GM19351 (cell line): ENCODE measurements at regions not wholly inside any gene's neighbourhood (a gene's known extent, or its start where the extent isn't known, plus 50 kb on each side); places are given as distances from the start of the nearest gene placed in this dataset.
"Not testable (repeated sequence)": the region's sequence is repeated elsewhere in the genome, so short reads cannot be mapped to it uniquely, and the experiment has no call there.

Experiments
- ATAC-seq: cut with Tn5 transposase; IDR thresholded peaks from one replicate; pipeline ENCODE4 v1.9.1; 2021; ENCODE audit warnings: mild to moderate bottlenecking, moderate library complexity; ENCODE audit not compliant: unreplicated experiment

GRCh38 chr5:167425161-167425560 lies 866.3 kb upstream of the WWC1 start:
- ATAC-seq: no peak

GRCh38 chr5:167426501-167426900 lies 864.9 kb upstream of the WWC1 start:
- ATAC-seq: no peak

GRCh38 chr5:167427641-167428040 lies 863.8 kb upstream of the WWC1 start:
- not testable (repeated sequence) for ATAC-seq

GRCh38 chr5:167440846-167441245 lies 850.6 kb upstream of the WWC1 start:
- no peak for ATAC-seq

GRCh38 chr5:167442922-167443321 lies 848.5 kb upstream of the WWC1 start:
- no peak for ATAC-seq

- ATAC-seq: no peak
Observed at GRCh38 chr5:167447466-167448375, 843.7 kb upstream of the WWC1 start.

- ATAC-seq: no peak
Observed at GRCh38 chr5:167448376-167448775, 843.1 kb upstream of the WWC1 start.

- ATAC-seq: no peak
Observed at GRCh38 chr5:167451076-167451475, 840.4 kb upstream of the WWC1 start.

GRCh38 chr5:167452136-167452535 lies 839.3 kb upstream of the WWC1 start:
- ATAC-seq: no peak

- no peak for ATAC-seq
Observed at GRCh38 chr5:167453246-167454030, 838.0 kb upstream of the WWC1 start.

- ATAC-seq: no peak
Observed at GRCh38 chr5:167458412-167458811, 833.0 kb upstream of the WWC1 start.

- ATAC-seq: no peak
Observed at GRCh38 chr5:167460449-167461020, 830.9 kb upstream of the WWC1 start.

GRCh38 chr5:167463939-167464338 lies 827.5 kb upstream of the WWC1 start:
- no peak for ATAC-seq

GRCh38 chr5:167466992-167467391 lies 824.5 kb upstream of the WWC1 start:
- ATAC-seq: no peak

GRCh38 chr5:167472566-167473108 lies 818.8 kb upstream of the WWC1 start:
- ATAC-seq: no peak

- ATAC-seq: no peak
Observed at GRCh38 chr5:167478188-167478587, 813.3 kb upstream of the WWC1 start.

- ATAC-seq: no peak
Observed at GRCh38 chr5:167479779-167480178, 811.7 kb upstream of the WWC1 start.

- no peak for ATAC-seq
Observed at GRCh38 chr5:167481345-167481744, 810.1 kb upstream of the WWC1 start.

GRCh38 chr5:167482555-167482954 lies 808.9 kb upstream of the WWC1 start:
- no peak for ATAC-seq

- ATAC-seq: no peak
Observed at GRCh38 chr5:167485061-167485774, 806.2 kb upstream of the WWC1 start.

GRCh38 chr5:167488371-167488770 lies 803.1 kb upstream of the WWC1 start:
- ATAC-seq: no peak
